GM21723 (cell line): ENCODE measurements at regions not wholly inside any gene's neighbourhood (a gene's known extent, or its start where the extent isn't known, plus 50 kb on each side); places are given as distances from the start of the nearest gene placed in this dataset.
"Not testable (repeated sequence)": the region's sequence is repeated elsewhere in the genome, so short reads cannot be mapped to it uniquely, and the experiment has no call there.

ENCODE experiments used
- ATAC-seq: cut with Tn5 transposase; IDR thresholded peaks from one replicate; pipeline ENCODE4 v1.9.1; 2021; ENCODE audit warnings: mild to moderate bottlenecking, moderate library complexity; ENCODE audit not compliant: unreplicated experiment

GRCh38 chr6:92962846-92963245, 456.5 kb downstream of the EPHA7 start:
- no peak for ATAC-seq

GRCh38 chr6:92952111-92952510, 467.2 kb downstream of the EPHA7 start:
- not testable (repeated sequence) for ATAC-seq

GRCh38 chr6:92945799-92946198, 473.6 kb downstream of the EPHA7 start:
- ATAC-seq: no peak

- ATAC-seq: no peak
Measured at GRCh38 chr6:92944132-92944531, 475.2 kb downstream of the EPHA7 start.

- no peak for ATAC-seq
Measured at GRCh38 chr6:92942549-92942948, 476.8 kb downstream of the EPHA7 start.

- ATAC-seq: no peak
Measured at GRCh38 chr6:92934625-92935024, 484.7 kb downstream of the EPHA7 start.

GRCh38 chr6:92930171-92930570, 489.2 kb downstream of the EPHA7 start:
- no peak for ATAC-seq

- no peak for ATAC-seq
Measured at GRCh38 chr6:92922216-92922806, 497.0 kb downstream of the EPHA7 start.

- no peak for ATAC-seq
Measured at GRCh38 chr6:92915466-92915865, 503.9 kb downstream of the EPHA7 start.

- no peak for ATAC-seq
Measured at GRCh38 chr6:92911301-92911700, 508.1 kb downstream of the EPHA7 start.

GRCh38 chr6:92910646-92911045, 508.7 kb downstream of the EPHA7 start:
- ATAC-seq: no peak

- no peak for ATAC-seq
Measured at GRCh38 chr6:92906385-92906784, 513.0 kb downstream of the EPHA7 start.

GRCh38 chr6:92893741-92894140, 525.6 kb downstream of the EPHA7 start:
- no peak for ATAC-seq

- ATAC-seq: no peak
Measured at GRCh38 chr6:92892626-92893170, 526.7 kb downstream of the EPHA7 start.

- ATAC-seq: no peak
Measured at GRCh38 chr6:92888316-92888715, 531.0 kb downstream of the EPHA7 start.

- ATAC-seq: no peak
Measured at GRCh38 chr6:92887871-92888270, 531.5 kb downstream of the EPHA7 start.

GRCh38 chr6:92879526-92879925, 539.8 kb downstream of the EPHA7 start:
- ATAC-seq: no peak

- no peak for ATAC-seq
Measured at GRCh38 chr6:92864966-92865555, 554.3 kb downstream of the EPHA7 start.

- no peak for ATAC-seq
Measured at GRCh38 chr6:92849636-92850035, 569.7 kb downstream of the EPHA7 start.

- no peak for ATAC-seq
Measured at GRCh38 chr6:92848901-92849300, 570.5 kb downstream of the EPHA7 start.

- ATAC-seq: no peak
Measured at GRCh38 chr6:92848459-92848858, 570.9 kb downstream of the EPHA7 start.

GRCh38 chr6:92847988-92848387, 571.4 kb downstream of the EPHA7 start:
- no peak for ATAC-seq
